Globus pallidus (tissue), 1 donor: ENCODE measurements at regions not wholly inside any gene's neighbourhood (a gene's known extent, or its start where the extent isn't known, plus 50 kb on each side); places are given as distances from the start of the nearest gene placed in this dataset.
A peak's percentile ranks its signal among the peaks of the same experiment; 100 is the strongest.

Experiments
- DNase-seq: peaks from one replicate; pipeline ENCODE4 v3.0.0-alpha.2; 2015; ENCODE audit warnings: low spot score

DNA sequence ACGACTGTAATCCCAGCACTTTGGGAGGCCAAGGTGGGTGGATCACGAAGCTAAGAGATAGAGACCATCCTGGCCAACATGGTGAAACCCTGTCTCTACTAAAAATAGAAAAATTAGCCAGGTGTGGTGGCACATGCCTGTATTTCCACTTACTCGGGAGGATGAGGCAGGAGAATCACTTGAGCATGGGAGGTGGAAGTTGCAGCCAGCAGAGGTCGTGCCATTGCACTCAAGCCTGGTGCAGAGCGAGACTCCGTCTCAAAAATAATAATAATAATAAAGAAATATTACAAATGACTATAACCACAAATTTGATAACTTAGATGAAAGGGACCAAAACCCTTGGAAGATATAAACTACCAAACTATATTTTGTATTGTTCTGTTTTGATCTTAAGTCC lies 226.3 kb upstream of the GULP1 start:
- DNase-seq: no peak

DNA sequence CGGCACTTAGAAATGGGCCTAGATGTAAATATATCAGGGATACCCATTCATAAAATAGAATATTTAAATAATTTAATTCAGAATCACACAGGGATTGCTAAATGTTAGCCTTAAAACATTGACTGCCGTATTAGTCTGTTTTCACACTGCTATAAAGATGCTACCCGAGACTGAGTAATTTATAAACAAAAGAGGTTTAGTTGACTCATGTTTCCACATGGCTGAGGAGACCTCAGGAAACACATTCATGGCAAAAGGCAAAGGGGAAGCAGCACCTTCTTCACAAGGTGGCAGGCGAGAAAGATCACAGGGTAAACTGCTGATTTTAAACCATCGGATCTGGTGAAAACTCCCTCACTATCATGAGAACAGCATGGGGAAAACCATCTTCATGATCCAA lies 223.6 kb upstream of the GULP1 start:
- DNase-seq: no peak

DNA sequence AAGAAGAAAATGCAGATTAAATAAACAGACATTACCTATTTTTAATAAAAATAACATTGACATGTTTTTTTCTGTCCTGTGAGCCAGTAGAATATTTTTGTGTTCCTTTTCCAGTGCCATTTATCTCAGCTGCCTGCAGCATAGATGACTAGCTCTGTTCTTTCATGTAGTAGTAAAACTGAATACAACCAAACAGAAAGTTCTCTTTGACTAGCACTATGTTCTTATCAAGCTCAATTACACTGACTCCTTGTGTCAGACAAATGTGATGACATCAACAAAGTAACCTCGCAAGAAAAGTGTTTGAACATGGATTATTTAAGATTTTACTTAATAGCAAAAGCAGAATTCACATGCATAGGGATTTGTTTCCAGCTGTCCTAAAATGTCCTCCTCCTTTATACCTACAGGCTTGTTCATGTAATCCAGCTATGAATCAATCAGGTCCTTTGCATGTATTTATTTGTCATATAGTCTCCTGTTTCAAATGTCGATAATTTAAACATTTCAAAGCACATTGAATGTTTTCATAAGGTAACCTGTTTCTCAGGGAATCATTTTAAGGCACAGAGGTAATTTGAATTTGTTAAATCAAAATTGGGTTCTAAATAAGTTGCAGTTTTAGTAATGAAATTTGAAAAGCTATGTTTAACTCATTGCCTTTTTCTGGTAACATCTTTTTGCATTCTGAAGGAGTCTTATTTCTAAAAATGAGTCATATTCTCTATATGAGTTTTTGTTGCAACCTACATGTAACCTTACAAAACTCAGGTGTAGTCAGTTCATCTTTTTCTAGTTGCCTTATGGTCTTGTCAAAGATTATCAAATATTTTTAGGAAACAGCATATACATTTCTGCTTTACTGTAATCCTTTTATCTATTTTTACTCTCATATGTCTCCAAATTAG lies 215.3 kb upstream of the GULP1 start:
- DNase-seq: no peak

DNA sequence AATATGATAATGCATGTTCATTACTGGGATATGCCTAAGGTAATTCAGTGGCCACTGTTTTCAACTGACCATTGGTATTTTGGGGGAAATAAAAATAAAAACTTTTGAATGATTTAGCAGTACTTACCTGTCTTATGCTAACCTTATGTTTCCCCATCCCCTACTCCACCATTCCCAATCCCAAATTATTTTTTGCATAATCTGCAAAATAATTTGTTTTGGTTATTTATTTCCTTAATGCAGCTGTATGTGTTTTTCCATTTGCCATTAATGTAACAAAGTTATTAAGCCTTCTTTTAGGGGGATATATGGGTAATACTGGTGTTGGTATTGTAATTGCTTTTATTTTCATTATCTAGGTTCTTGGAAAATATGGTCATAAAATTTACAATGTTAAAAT lies 213.9 kb upstream of the GULP1 start:
- no peak for DNase-seq

DNA sequence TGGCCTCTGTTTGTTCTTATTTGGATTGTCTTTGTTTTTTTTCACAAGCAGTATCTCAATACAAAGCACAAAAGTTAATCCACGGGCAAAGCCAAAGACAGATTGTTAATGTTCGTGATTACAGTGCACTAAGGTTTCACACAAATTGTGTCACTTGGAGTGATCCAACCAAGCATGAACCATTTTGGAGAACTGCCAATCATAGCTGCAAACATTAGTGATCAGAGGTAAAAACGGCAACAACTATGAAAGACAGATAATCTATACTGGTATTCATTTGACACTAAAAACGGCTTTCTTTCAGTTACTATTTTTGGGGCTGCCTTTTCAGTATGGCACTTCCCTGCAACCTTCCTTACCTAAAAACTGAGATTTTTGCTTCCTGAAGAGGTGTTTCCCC lies 213.1 kb upstream of the GULP1 start:
- no peak for DNase-seq

DNA sequence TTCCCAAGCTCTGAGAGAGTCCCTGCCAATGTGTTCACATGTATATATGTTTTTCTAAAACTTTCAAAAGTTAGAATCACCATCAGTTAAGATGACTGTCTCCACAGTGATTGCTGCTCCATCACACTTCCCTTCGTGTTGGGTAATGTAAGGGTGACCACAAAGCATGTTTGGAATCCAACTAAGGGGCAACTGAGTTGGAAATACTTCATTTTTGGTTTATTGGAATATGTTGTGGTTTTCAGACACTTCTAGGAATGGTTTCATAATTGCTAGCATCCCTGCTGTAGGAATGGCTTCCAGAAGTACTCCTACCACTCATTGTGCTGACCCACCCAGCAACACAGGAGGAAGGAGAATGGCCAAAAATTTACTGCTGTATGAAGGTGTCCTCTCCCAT lies 212.5 kb upstream of the GULP1 start:
- no peak for DNase-seq

DNA sequence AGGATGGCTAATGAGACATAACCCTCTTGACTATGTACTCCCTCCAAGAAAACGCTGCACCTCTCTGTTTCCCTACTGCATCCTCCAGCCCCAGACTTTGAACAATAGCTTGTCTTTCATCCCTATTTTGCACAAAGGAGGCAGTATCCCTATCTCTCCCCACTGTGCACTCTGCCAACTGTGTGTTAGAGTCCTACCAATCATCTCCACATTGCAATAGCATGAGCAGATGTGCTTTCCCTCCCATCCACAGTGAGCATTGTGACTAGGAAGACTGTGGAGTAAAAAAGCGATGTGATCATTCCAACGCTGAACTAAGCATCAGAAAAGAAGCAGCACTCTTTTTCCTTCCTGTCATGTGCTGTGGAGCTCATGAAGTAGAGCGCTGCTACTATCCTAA lies 206.3 kb upstream of the GULP1 start:
- peak; percentile 95 for DNase-seq

DNA sequence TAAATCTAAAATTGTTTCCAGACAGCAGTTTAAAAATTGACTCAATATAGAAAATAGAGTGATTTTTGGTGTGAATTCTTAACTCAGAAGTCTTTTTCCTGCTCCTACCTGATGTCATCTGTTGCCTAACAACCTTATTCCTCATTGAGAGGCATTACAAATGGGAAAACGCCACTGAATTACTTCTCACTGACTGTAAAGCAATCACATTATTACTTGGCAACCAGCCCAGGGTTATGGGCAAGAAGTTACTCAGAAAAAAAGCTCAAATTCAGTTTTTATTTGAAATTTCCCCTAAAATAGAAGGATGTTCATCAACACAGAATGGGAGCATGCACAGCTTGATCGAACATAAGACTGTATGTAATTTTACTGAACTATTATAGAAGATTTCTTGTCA lies 201.8 kb upstream of the GULP1 start:
- no peak for DNase-seq

DNA sequence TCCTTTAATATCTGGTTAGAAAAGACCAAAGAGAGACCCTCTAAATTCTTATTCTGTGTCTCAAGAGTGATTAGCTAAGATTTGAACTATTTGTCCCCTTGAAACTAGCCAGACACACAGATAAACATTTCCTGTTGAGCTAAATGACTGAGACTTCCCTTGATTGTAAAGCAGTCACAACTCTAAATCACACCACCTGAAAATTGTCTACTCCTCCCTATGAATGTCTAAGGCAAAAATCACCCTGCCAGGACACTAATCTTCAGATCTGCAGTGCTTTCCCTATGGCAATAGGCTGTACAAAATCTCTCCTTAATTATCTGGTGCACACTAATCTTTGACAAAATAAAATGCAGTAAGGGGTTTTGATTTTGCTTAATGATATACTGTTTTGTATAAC lies 200.5 kb upstream of the GULP1 start:
- no peak for DNase-seq

DNA sequence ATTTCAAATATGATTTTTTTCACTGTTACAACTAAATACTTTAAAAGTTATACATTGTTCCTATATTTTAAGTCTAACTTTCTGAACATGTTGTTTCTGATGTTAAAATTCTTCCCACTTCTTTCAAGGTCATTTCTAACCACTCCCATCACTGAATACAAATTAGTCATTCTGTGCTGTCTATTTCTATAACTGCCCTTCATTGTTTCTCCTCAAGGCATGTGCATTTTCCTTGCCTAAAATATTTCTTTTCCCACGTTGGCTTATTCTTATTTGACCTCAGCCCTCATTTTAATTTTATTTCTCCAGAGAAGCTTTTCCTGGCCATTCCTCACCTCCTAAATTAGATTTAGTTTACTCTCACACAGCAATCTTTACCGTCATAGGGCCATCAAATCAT lies 198.9 kb upstream of the GULP1 start:
- no peak for DNase-seq

DNA sequence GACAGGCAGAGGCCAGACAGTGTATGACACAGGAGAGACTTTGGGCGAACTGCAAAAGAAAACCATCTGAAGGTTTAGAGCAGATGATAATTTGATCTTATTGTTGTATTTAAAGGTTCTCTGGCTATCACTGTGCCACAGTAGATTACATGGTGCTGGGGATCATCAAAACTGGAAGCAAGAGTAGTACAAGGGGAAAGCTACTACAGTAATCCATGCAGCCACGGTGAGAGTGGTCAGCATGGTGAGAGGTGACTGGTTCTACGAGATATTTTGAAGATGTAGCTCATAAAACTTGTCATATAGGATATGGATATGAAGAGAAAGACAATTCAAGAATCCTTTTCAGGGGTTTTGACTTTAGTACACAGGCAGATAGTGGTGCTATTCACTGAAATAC lies 194.8 kb upstream of the GULP1 start:
- no peak for DNase-seq

DNA sequence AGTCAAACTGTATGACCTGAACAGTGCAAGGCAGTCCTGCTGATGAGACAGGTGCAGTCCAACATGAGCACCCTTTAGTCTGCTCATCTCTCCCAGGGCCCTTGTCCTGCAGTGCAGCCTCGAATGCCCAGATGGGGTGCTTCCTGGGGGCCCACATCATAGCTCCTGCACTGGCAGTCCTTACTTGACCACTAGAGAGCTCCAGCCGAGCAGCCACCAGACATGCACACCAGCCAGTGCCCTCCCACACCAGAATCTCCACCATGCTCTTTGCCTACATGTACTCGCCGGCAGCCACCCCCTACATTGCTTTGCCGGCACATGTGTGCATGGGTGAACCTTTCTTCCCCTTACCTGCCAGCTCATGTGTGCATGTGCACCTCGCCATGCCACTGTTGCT lies 188.8 kb upstream of the GULP1 start:
- DNase-seq: no peak

DNA sequence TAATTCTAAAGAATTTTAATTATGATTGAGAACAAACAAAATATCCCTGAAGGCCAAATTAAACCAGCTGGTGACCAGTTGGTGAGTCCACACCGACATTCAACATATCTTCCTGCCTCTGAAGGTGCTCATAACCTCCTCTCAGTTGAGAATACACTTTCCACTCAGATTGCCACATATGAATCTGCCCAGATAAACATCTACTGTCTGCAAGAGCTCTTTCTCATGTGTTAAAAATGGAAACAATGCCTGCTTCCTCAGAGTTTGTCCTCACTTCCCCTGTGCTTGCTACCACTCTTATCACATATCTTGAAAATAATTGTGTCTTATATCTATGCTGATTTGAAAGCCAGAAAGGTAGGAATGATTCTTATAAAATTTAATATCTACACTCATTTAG lies 177.7 kb upstream of the GULP1 start:
- no peak for DNase-seq

DNA sequence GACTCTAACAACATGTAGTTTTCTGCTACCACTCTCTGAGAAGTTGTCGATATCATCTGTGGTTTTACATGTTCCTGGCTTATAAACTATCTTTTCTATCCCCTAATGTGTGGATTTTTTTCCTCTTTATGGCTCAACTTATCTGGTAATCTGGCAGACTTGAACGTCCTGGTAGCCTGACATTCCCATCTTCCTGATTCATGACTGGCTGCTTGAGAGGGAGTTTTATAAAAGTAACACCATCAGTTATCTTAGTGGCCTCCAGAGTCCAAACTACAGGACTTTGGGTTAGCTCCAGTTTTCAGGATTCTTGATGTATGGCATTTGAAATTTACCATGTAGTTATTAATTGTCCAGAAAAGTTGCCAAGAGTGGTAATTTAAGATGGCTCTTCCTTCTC lies 174.0 kb upstream of the GULP1 start:
- DNase-seq: no peak

DNA sequence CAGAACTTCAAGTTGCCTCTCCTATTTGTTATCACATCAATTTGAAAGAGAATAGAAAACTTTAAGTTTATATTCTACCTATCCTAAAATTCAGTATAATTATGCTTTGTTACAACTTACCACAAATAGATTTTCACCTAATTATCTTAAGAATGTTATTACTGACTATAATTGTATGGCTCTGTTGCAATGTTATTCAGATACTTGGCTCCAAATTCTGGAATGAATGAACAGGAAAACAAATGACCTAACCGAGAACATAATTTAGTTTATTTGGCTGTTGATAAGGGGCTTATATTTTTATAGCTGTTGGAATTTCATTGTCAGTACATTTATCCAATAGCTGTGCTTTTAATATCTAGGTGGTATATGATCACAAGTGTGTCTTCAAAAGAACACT lies 173.2 kb upstream of the GULP1 start:
- no peak for DNase-seq

DNA sequence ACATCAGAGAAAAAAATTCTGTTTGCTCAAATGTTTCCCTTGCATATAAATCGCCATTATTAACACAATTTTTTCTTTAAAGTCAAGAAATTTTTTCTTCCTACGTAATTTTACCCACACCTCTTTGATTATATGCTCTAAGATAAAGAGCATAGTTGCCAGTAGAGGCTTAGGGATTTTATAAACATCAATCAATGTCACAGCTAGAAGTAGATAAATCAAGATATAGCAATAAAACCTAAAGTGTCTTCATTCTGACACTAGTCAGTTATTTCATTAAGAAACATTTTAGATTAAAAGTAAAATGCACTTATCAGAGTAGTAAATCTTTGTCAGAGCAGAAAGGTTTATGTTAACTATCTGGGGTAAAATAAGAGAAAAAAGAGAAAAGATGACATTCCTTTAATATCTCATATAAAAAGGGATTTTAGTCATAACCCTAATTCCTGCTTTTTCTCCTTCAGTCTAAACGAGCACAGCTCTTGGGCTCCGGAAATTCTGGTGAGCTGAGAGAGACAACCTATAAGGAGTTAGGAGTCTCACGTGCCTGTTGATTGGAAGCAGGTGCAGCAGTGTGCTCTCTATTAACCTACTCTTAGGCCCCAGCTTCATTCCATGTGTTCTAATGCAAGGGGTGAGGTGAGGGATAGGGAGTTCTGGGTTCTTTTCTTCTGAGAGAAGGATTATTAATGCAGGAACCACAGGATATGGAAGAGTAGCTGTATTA lies 172.4 kb upstream of the GULP1 start:
- DNase-seq: no peak

DNA sequence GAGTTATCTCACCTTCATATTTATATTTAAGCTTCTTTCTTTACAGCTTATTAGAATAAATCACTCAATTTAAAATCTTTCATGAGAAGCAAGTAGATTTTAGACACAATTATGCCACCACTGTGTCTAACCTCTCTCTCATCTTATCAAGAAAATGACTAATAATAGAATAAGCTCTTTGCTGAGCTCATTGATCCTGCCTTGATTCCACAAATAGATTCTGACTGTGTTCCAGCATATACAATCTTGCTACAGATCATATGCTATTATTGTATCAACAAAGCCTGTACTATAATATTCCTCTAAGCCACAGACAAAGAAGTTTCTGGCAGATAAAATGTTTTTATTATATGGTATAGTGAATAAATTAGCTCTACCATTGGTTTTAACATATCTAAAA lies 168.7 kb upstream of the GULP1 start:
- no peak for DNase-seq

DNA sequence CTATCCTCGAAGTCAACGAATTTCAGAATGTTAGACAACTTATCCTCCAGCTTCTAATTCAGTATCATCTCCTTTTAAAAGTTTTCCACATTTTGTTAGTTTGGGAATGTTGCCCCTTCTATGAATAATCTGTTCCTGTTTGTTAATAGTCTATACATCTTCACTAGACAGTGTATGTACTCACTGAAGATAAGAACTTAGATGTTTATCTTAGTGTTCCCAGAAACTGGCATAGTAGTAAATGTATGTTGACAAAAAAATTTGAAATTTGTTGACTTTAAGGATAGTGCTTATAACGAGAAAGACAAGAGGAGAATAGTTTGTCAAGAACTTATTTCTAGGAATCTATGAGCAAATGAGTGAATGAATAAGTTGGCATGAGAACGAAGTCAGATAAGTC lies 162.0 kb upstream of the GULP1 start:
- no peak for DNase-seq

DNA sequence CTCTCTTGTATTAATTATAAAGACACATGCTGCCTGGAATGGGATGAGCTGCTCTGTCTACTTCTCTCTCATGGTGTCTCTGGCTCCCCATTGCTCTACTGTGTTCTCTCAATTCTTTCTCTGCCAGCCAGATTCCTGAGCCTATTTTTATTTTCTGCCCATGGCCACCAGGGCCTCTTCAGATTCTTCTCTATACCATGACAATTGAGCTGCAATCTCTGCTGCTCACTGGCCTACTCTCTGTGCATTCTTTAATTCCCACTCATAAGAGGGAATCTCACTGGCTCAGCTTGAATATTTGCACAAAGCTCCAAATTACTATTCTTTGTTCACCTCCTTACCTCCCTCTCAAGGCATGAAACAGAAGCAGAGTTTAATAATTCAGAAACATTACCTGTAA lies 161.4 kb upstream of the GULP1 start:
- no peak for DNase-seq

DNA sequence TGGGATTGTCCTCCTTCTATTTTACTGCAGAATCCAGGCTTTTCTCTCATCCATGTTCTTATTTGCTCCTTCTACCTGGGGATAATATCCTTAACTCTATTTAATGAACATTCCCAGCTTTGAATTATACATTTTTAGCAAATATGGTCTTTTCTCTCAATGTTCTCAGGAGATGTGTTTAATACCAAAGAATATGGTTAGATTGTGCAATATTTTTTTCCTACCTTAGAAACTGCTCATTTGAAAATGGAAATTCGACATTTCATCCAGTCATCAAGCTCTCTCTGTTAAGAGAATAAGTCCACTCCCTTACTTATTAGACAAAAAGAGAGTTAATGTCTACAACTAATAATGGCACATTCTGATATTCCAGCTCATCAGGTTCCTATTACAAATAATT lies 160.4 kb upstream of the GULP1 start:
- no peak for DNase-seq

DNA sequence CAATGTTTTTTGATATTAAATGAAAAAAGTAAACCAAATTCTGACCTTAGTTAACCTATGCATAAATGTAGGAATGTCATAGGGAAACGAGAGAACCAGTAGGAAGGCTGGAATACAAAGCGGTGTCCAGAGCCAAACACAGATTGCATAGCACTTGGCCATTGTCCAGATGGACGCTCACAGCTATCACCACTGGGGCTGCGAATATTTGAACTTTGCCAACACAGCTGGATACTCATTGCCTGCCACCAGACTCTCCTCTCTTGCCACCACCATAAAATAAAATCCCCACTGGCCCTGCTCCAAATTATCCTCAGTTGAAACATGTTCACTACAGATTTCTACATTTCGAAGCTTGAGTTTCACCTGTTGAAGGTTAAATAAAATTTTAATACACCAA lies 159.3 kb upstream of the GULP1 start:
- peak; percentile 81 for DNase-seq

DNA sequence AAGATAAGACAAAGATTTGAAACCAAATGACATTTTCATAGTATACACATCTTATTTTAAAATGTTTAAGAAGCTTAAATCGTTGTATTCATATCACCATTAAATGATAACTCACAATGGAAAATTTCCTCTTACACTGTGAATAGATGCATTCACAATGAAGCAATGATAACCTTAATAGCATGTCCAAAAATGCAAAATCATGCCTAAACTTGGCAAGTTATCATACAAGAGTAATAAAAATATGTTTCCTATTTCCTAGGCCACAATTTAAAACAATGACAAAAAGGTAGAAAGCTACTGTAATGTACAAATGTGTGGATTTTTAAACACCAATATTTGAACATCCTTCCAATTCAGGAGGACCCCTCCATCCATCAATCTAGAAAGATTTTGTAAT lies 157.4 kb upstream of the GULP1 start:
- no peak for DNase-seq

DNA sequence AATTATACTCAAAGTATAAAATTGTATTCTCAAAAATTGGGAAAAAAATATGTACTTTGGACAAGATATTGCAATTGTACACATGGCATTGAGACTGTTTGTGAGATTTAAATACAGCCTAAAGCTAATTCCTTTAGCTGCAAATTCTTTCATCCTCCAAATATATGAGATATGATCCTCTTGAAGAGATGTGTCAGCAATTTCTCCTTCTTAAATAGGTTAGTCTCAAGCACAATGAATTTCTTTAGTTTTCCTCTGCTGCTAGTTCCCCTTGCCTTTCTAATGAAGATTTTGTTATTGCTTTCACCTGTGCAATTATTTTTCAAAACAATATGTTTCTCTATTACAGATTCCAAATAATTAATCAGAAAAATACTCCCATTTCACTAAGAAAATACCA lies 153.4 kb upstream of the GULP1 start:
- DNase-seq: no peak

DNA sequence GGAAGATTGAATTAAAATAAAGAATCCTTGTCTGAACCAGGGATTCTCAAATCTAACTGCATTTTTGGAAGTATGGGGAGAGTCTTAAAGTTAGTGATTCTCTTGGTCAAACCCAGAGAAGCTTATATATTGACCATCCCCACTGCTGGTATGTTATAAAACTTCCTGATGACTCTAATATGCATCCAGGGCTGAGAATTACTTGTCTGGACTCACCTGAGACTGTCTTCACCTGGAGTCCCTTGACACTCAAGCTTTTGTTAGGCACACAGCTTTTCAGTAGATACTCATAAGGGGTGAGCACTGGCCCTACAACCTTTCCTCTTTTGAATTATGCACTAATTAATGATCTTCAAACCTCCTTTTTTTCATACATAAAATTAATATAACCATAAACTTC lies 149.6 kb upstream of the GULP1 start:
- DNase-seq: no peak
